Activated effector memory CD4-positive, alpha-beta T cell treated with anti-CD3 and anti-CD28 coated beads, Interleukin-2, amount 50 U/mL, for 16 hours (primary cell): ENCODE measurements at regions not wholly inside any gene's neighbourhood (a gene's known extent, or its start where the extent isn't known, plus 50 kb on each side); places are given as distances from the start of the nearest gene placed in this dataset.
"Not testable (repeated sequence)": the region's sequence is repeated elsewhere in the genome, so short reads cannot be mapped to it uniquely, and the experiment has no call there.

ENCODE experiments used
- DNase-seq: peaks from one replicate; pipeline ENCODE4 v3.0.0-alpha.2; 2020

DNA sequence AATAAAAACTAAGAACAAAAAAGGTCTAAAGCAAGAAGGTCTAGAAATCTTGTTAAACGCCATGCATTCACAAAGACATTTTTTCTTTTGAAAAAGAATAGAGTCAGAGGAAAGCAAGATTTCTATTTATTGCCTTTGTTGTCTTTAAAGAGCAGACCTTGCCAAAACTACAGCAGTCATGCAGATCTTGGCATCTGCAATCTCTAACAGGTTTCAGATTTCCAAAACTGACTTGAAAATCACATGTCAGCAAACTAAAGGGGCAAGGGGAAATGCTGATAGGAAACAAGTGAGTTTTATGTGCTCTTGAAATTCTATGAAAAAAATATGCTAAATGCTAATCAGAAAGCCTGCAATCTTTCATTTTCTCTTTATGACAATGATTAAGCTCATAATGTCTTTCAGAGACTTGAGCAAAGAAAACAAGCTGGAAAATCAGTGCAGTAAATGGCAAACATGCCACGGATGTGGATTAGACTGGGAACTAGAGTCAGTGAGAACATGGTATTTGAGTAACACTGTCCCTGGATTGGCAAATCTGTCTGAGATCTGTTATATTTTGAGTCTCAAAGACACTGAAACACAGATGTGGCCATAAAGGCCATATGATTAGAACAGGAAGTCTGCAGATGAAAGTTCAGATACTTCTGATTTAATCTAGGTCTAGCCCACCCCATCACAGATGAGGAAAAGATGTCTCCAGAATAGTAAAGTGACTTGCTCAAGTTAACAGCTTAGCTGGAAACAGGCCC lies 361.4 kb upstream of the RPS23 start:
- DNase-seq: no peak

DNA sequence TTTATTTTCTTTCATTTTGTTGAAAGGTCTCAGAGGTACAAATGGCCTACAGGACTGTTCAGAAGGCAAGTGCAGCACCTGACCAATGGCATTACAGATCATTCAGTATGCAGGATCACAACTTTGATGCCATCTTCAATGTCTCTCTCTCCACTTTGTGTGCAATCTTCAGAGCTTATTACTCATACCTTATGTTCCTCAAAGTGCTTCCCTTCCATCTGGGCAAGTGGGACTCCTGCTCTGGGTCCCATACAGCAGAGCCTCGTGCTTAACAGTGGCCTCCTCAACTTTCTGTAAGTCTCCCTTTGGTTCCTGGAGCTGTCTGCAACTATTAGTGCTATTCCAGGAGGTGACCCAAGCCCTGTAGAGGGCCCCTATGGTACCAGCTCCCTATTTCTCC lies 358.4 kb upstream of the RPS23 start:
- no peak for DNase-seq

DNA sequence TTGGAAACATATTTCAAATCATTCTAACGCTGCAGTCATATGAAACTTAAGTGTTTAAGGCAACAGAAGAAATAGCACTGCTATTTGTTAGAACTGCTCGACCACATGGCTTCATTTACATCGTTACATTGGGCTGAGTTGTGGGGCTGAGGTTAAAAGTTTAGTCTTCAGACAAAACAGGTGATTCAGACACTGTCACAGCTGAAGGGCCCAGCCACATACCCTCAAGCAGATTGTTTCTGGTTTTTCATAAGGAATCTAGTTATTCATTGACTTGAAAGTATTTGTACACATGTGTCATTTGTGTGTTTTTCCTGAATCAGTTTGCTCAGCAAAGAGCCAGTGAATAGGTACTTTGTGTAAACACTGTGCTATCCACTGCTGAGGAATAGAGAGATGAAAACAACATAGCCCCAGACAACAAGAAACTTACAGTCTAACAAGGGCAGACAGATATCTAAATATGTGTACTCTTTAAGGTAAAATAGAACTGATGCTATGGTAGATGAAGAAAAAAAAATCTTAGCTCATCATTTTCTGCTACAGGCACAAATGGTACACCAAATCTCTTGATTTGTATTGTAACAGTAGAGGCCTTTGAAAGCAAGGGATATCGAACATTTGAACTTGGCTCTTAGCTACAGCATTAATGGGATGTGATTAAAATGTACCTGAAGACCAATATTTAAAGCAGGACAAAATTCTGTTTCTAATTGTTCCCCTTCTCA lies 357.6 kb upstream of the RPS23 start:
- no peak for DNase-seq

DNA sequence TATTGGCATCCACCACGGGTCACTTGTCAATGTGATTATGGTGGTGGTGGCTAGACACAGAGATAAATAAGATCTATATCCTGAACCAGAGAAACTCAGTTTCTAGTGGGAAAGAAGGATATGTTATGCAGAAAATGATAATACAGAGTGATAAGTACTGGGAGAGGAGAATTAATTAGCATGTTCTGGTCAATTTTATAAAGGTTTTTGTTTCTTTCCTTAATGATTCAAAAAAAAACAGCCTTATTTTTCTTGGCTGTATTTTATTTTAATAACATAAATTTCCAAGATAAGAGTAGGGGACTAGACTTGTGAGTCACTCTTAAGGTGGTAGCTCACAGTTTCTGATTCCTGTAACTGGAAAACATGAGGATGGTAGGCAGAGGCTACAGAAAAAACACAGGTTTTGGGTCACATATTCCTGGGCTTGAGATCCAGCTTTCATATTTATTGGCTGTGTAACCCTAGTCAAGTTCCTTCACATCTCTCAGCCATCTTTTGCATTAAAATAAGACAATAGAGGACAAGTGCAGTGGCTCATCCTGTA lies 350.3 kb upstream of the RPS23 start:
- no peak for DNase-seq

DNA sequence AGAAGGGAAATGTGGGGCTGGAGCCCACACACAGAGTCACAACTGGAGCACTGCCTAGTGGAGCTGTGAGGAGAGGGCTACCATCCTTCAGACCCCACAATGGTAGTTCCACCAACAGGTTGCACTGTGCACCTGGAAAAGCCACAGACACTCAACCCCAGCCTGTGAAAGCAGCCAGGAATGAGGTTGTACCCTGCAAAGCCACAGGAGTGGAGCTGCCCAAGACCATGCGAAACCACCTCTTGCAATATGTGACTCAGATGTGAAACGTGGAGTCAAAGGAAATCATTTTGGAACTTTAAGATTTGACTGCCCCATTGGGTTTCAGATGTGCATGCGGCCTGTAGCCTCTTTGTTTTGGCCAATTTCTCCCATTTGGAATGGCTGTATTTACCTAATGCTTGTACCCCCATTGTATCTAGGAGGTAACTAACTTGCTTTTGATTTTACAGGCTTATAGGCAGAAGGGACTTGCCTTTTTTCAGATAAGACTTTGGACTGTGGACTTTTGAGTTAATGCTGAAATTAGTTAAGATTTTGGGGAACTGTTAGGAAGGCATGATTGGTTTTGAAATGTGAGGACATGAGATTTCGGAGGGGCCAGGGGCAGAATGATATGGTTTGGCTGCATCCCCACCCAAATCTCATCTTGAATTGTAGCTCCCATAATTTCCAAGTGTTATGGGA lies 348.9 kb upstream of the RPS23 start:
- DNase-seq: not testable (repeated sequence)

DNA sequence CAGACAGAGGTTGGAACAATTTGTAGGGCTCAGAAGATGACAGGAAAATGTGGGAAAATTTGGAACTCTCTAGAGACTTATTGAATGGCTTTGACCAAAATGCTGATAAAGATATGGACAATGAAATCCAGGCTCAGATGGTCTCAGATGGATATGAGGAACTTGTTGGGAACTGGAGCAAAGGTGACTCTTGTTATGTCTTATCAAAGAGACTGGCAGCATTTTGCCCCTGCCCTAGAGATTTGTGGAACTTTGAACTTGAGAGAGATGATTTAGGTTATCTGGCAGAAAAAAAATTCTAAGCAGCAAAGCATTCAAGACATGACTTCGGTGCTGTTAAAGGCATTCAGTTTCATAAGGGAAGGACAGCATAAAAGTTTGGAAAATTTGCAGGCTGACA lies 347.9 kb upstream of the RPS23 start:
- not testable (repeated sequence) for DNase-seq

DNA sequence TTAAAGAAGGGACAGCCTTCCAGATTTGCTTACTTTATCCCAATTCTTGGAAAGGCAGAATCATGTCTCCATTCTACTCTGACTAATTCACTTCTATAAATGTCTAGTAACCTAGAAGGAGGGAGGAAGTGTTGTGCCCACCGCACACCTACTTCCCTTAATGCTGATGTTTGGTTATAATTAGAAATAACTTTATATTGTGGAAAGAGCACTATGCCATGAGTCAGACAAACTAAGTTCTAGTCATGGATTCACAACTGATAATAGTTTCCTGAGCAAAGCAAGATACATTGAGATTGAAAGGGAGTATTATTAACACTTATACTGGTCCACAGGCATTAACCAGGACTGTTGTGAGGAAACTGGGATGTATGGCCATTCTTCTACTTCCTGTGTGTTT lies 345.9 kb upstream of the RPS23 start:
- DNase-seq: no peak

DNA sequence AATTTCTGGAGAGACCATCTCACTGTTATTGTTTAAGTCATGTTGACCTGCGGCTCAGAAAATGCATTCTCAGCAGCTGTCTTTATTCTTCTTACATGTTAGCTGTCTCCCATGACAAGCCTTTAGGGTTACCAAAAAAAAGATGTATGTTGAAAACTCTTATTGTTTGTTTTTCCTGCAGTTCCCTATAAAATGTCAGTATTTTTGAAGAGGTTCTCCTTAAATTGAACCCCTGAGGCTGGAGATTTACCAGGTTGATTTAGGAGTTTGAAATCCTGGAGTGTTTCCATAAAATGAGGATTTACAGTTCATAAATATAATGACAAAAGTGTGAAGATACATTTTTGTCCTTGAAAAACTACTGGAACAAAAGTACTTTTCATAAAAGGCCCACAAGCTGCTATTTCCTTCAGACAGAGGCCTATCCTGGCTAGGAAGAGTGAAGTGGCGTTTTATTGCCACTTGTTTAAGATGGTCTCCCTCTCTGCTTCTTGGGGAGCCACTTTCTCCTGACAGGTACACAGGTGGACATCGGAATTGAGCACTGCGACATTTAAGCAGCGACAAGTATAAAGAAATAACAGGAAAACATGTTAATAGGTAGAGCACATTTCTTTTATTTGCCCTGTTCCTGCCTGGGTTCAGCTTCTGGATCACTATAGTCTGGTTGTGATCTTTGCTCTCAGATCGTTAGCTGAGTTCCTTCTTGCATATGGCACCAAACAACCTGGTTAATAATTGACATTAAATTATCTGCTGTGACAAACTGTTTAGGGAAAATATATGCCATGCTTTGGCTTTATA lies 344.8 kb upstream of the RPS23 start:
- no peak for DNase-seq

DNA sequence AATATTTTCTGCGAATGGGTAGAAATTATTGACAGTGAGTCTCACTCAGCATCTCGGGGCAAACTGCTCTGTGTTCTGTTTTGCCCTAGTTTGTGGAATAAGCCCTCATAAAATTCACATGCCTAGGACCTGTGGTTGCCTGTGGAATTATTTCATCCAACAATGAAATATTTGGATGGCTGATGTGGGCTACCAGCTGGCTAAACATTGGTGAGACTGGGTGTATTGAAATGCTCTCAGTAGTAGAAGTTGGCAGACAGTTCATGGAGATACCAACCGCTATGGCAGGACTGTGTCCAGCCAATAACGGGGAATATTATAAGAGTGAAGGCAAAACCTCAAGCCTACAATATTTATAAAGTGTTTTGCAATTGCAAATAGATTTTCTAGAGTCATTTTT lies 344.1 kb upstream of the RPS23 start:
- DNase-seq: no peak

DNA sequence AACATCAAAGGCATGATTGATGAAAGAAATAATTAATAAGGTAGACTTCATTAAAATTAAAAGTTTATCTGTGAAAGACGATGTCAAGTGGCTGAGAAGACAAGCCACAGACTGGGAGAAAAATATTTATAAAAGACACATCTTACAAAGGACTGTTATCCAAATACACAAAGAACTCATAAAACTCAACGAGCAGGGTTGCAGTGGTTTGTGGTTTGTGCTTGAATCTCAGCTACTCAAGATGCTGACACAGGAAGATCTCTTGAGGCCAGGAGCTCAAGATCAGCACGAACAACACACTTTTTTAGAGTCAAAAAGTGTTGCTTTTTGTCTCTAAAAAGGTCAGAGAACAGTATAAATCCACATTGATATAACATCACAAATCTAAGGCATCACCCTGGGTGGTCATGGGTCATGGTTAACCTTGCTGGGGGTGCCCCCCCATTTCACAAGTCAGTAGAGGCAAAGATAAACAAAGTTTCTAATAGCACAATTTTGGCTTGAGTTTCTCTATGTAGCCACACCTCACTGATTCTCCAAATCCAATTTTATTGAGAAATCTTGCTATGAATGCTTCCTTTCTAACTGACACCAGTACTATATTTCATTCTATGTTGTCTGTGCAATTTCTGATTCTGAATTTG lies 342.9 kb upstream of the RPS23 start:
- DNase-seq: no peak

DNA sequence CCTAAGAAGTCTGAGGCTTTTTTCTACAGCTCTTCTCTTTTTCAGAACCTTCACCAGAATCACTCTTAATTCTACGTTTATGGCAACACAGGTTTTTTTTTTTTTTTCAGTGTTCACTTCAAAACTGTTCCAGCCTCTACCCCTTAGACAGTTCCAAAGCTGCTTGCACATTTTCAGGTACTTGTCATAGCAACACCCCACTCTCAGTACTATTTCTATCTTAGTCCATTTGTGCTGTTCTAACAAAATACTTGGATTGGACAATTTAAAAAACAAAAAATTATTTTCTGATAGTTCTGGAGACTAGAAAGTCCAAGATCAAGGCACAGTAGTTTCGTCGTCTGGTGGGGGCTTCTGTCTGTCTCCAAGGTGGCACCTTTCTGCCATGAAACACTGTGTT lies 340.9 kb upstream of the RPS23 start:
- no peak for DNase-seq

DNA sequence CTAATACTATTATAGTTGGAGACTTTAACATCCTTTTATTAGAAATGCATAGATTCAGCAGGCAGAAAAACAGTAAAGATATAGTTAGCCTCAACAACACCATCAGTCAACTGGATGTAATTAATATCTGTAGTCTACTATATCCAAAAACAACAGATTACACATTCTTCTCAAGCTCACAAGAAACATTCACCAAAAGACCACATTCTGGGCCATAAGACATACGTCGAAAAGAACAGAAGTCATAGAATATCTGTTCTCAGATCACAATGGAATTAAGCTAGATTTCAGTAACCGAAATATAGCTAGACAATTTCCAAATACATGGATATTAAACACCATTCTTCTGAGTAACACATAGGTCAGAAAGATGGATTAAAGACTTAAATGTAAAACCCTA lies 336.6 kb upstream of the RPS23 start:
- no peak for DNase-seq

DNA sequence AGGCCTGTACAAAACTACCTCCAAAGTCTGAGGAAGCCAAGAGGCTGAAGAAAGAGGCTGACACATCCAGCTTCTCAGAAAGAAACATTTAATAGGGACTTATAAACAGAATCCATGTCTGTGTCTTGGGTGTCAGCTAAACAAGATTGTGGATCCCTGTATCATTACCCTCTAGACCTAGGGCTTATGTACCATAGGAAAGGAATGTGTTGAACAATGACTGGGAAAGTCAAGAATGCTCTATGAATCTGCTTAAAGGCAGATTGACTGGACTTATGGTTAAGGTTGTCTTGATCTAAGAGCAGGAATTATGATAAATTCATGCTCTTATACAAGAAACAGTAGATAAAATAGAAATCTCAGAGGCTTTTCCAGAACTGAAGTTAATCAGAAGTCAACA lies 335.7 kb upstream of the RPS23 start:
- no peak for DNase-seq

DNA sequence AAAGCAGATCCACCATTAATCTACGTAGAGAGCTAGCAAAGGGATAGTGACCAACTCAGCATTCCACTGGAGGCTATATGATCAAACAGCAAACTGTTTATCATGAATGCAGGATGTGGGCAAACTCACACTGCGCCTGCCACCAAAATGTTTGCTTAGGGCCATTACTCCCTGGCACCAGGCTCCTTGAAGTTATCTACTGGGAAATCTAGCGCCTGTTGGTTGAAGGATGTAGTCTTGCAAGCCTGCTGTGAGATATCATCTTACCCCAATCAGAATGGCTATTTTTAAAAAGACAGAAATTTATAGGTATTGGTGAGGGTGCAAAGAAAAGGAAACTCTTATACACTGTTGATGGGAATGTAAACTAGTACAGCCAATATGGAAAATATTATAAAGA lies 332.5 kb upstream of the RPS23 start:
- no peak for DNase-seq

DNA sequence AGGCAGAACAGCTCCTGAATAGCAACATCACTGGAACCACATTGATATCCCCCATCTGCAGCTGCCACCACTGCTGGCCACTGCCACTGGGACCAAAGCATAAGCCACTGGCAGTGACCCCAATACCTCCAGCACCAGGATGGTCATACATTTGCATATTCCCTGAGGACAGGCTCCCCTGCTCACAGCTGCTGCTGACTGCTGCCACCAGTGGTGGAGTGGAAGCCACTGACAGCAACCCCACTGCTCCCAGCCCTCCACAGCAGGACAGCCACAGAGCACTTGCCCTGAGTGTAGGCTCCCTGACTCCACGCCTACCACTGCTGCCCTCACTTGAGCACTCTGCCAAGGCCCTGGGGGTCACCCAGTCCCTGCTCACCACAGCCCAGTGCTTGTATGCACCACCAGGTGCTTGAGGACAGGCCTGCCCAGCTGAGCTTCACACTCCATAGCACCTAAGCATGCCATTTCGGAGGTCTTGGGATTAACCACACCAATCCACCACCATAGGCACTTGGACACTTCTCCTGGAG lies 327.4 kb upstream of the RPS23 start:
- no peak for DNase-seq

DNA sequence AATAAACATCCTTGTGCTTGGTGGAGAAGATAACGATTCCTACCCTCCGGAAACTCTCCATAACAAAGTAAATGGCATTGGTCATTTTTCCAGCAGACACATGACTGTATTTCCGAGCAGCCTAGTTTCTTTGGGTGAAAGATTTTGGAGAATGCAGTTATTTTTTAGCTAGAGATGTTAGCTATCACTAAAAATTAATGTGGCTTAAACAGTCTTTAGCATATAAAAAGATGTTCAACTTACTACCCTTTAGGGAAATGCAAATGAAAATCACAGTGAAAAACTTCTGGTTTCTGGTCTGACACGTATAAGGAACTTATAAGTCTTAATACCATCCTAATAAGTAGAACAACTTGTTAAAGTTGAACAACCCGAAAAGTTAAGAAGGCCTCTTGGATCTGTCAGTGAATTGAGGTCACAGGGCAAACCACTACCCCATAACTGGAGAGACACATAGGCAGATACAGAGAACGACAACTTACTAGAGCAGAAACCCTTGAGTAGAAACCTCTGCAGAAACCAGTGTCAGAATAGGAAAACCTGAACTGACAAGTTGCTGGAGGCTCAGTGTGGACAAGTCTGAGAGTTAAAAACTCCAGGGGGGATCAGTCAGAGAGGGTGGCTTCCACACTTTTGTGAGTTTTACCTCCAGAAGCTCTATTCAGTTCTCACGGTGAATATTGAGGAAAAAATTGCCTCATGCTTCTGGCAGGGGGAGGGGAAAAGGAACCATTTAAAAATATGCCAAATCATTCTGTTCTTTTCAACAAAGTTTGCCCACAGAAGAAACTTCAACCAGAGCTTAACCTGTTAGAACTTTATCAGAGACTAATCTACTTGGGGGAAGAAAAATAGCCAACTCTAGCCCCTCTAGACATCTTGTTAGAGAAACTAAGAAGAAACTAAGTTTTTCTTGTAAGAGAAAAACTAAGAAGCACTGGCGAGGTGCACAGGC lies 325.2 kb upstream of the RPS23 start:
- no peak for DNase-seq

DNA sequence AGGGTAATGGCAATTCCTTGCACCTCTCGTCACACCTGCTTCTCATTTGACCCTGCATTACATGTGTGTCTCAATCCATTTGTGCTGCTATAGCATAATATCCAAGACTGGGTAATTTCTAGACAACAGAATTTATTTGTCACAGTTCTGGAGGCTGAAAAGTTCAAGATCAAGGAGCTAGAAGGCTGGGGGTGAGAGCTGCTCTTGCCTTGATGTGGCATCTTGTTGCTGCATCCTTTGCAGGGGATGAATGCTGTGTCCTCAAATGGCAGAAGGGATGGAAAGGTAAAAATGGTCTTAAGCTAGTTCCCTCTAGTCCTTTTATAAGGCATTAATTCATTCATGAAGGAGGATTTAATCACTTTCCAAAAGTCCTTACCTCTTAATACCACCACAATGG lies 323.7 kb upstream of the RPS23 start:
- DNase-seq: no peak

DNA sequence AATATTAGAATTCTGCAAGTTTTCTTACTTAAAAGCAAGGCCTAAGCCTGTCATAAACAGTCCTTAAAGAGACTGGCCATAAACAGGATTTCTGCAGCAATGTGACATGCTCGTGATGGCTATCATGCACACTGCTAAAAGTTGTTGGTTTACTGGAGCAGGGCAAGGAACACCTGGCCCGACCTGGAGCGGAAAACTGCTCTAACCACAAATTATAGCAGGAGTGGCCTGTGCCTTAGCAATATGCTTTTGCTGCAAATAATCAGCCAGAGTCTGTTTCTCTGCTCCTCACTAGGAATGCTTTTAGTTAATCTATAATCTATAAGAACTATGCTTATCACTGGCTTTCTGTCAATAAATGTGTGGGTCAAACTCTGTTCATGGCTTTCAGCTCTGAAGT lies 322.9 kb upstream of the RPS23 start:
- DNase-seq: no peak

DNA sequence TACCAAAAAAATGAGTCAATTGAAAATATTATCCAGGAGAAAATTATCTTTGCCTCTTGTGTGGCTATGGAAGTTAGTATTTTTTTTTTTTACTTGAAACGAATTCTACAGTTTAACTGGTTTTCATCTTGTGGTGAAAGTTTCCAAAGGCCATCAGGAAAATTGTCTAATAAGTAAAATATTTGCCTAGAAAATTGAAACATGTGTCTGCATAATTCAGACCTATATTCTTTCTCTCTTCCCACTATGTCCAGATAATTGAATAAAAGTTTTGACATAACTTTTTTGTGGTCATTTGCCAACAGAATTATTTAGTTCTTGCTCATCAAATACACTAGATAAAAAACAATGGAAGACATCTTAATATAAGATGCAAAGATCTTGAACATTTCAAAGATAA lies 321.5 kb upstream of the RPS23 start:
- no peak for DNase-seq

DNA sequence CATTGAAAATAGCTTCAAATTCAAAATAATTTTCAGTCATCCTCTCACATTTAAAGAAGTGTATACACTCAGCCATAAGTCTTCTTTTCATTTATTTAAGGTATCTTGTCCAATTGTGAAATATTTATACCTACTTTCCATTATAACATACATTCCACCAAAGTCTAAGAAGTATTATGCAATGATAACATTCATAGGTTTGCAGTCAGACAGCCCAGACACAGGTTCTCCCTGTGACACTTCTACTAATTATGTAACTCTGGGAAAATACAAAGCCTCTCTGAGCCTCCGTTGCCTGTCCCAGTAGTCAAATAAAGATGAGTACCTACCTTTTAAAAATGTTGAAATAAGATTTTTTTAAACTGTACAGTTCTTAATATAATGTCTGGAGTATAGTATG lies 320.9 kb upstream of the RPS23 start:
- no peak for DNase-seq

DNA sequence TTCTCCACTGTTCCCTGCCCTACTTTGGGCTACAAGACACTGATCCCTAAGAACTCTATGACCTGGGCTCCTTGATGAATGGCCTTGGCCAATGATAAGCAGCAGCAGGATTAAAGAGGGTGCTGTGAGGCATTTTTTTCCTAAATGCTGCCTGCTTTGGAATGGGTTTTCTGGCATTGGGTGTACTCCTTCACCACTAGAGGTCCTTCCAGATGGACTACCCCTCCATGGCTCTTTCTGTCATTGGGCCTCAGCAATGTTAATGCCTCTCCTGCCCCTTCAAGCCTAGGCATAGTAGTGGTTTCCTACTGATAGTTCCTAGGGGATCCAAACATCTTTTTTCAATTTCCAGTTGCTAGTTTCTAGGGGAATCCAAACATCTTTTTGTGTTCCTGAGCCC lies 319.3 kb upstream of the RPS23 start:
- no peak for DNase-seq
